A673 (cell line): ENCODE measurements at regions not wholly inside any gene's neighbourhood (a gene's known extent, or its start where the extent isn't known, plus 50 kb on each side); places are given as distances from the start of the nearest gene placed in this dataset.

Experiments
- EZH2 ChIP-seq: fragments of 200-600 bp; sonication (generic); IDR thresholded peaks from 2 replicates; pipeline ENCODE4 v1.6.1; 2017; ENCODE audit warnings: borderline replicate concordance, low read depth, mild to moderate bottlenecking, mixed read lengths, antibody characterized with exemption, low read length; ENCODE audit not compliant: poor library complexity, severe bottlenecking
- TF ChIP-seq, protein P1 (sequence below): fragments of 300-800, 200-600 bp; sonication (generic); conservative IDR thresholded peaks from 2 replicates; pipeline ENCODE4 v1.5.1; 2017; ENCODE audit warnings: low read depth, mild to moderate bottlenecking, antibody characterized with exemption, low read length, moderate library complexity, mixed read lengths

DNA sequence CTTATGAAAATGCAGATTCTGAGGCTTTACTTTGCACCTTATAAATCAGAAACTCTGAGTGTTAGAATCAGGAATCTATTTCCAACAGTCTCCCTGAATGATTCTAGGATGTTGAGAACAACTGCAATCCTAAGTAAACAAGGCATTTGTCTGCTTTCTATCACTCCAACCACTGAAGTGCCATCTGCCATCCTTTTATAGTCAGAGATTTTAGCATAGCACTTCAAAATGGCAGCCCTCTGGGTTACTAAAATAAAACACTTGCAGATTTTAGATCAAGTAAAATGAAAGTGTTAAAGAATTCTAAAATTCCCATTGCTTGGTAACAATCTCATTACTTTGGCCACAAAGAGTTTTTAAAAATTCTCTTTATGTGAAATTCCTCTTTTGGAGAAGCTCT is 258.9 kb downstream of the CD109 start:
- TF ChIP-seq, protein P1, sequence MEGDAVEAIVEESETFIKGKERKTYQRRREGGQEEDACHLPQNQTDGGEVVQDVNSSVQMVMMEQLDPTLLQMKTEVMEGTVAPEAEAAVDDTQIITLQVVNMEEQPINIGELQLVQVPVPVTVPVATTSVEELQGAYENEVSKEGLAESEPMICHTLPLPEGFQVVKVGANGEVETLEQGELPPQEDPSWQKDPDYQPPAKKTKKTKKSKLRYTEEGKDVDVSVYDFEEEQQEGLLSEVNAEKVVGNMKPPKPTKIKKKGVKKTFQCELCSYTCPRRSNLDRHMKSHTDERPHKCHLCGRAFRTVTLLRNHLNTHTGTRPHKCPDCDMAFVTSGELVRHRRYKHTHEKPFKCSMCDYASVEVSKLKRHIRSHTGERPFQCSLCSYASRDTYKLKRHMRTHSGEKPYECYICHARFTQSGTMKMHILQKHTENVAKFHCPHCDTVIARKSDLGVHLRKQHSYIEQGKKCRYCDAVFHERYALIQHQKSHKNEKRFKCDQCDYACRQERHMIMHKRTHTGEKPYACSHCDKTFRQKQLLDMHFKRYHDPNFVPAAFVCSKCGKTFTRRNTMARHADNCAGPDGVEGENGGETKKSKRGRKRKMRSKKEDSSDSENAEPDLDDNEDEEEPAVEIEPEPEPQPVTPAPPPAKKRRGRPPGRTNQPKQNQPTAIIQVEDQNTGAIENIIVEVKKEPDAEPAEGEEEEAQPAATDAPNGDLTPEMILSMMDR, result no peak
- TF ChIP-seq EZH2, result no peak
